ENCODE measurements at regions not wholly inside any gene's neighbourhood (a gene's known extent, or its start where the extent isn't known, plus 50 kb on each side); places are given as distances from the start of the nearest gene placed in this dataset.
"Not testable (repeated sequence)": the region's sequence is repeated elsewhere in the genome, so short reads cannot be mapped to it uniquely, and the experiment has no call there.

DNA sequence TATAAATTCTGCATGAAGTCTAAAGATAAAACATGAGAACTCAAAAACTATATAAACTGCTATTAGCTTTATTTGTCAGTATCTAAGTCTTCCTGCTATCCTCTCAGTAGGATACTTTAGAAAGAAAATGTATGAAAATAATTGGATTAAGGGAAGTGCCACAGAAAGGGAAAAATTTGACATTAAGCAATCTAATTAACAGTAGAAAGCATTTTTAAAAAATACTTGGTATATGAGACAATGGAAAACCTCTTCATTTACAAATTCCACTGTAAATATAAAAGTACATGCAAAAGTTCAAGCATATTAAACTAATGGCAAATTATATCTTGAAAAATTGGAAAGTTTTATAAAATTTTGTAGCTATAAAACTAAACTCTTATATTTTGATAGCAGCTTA, 518.6 kb upstream of the NUDT12 start:
- DNase-seq = no peak

DNA sequence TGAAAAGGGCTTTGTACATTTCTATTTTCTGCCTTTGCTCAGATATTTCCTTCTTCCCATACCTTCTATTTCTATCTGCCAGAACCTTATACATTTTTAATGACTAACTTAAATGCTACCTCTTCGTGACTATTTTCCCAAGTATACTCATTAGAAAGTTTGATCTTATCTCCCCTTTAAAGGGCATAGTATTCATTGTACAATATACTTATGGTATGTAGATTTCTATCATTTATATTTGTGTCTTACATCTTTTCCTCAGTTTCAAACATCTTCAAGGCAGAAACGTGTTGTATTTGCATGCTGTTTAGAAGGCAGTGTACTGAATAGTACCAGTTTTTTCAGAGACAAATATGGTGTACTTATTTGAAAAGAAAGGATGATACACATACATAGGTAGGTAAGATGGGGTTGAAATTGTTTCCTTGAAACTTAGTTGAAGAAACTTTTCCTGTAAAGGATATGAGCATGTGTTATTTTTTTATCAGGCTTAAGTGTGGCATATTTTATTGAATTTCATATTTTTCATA, 518.1 kb upstream of the NUDT12 start:
- no peak for DNase-seq

DNA sequence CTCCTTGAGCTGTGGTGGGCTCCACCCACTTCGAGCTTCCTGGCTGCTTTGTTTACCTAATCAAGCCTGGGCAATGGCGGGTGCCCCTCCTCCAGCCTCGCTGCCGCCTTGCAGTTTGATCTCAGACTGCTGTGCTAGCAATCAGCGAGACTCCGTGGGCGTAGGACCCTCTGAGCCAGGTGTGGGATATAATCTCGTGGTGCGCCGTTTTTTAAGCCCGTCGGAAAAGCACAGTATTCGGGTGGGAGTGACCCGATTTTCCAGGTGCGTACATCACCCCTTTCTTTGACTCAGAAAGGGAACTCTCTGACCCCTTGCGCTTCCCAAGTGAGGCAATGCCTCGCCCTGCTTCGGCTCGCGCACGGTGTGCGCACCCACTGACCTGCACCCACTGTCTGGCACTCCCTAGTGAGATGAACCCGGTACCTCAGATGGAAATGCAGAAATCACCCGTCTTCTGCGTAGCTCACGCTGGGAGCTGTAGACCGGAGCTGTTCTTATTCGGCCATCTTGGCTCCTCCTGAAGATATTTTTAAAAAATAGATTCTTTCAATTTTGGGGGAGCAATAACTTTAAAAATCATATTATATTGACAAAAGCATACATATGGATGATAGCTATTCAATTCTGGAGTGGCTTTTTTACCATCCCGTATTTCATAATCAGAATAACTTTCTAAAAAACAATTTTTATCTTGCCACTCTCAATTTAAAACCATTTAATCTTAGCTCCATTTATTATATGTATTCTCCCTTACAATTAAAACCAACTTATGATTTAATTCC, 517.5 kb upstream of the NUDT12 start:
- DNase-seq = not testable (repeated sequence)

DNA sequence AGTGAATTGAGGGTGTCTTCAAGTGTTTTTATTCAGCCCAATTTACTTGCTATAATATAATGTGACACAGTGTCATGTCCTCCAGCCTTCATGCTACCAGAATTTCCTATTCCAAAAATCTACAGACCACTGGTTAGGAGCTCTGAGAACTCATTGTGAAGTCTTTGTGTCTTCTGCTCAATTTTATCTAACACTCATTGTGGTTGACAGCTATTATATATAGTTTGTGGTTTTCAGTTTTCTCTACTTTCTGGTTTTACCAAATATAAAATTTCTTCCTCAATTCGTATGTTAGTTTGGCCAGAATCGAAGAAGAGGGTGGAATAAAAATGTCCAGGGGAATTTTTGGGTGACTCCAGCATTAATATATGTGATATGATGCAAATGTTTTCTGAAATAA, 509.3 kb upstream of the NUDT12 start:
- no peak for DNase-seq

DNA sequence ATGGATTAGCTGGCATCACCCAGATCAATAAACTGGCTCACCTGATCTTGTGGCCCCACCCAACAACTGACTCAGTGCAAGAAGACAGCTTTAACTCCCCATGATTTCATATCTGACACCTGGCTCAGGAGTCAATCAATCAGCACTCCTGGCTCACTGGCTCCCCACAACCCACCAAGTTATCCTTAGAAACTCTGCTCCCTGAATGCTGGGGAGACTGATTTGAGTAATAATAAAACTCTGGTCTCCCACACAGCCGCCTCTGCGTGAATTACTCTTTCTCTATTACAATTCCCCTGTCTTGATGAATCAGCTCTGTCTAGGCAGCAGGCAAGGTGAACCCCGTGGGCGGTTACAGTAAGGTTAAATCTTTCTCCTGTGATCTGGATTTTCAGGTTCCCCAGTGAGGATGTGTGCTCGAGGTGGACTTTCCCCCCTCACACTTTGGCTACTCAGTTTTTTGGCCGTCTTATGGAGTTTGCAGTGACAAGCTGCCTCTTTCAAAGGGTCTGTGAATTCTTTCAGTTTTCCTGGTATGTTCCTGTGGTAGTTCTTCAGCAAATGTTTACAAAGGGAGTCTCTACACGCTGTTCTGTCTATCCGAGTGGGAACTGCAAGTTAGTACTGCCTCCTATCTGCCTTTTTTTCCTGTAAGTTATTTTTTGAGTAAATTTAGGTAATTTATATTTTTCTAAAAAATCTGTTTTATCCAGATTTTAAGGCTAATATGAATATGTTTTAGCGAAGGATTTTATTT, 500.2 kb upstream of the NUDT12 start:
- DNase-seq = no peak

DNA sequence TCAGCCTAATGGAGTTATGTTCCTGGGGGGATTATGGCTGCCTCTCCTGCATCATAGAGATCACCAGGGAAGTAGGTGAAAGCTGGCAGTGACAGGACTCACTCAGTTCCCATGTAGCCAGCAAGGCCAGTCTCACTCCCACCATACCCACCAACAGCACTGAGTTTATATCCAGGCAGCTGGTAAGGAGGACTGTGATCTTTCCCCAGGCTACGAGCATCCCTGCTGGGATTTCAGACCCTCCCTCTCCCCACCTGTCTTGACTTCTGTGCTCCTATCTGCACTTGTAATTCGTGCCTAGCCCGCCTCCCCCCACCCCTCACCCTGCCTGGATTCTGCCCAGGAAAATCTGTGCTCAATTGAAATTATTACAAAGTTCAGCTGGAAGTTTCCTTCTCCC, 499.1 kb upstream of the NUDT12 start:
- no peak for DNase-seq

DNA sequence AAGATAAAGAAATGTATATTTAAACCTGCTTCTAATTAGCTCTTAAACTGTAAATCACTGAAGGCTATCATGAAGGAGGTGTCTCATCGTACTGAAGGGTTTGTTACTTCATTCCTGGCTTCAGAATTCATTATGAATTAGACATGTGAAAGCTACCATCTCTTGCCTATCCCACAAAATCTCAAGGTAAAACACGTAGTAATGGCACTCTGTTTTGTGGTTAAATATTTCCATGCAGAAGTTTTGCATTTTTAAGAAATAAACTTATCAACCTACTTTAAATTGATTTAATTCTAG, 490.7 kb upstream of the NUDT12 start:
- no peak for DNase-seq

DNA sequence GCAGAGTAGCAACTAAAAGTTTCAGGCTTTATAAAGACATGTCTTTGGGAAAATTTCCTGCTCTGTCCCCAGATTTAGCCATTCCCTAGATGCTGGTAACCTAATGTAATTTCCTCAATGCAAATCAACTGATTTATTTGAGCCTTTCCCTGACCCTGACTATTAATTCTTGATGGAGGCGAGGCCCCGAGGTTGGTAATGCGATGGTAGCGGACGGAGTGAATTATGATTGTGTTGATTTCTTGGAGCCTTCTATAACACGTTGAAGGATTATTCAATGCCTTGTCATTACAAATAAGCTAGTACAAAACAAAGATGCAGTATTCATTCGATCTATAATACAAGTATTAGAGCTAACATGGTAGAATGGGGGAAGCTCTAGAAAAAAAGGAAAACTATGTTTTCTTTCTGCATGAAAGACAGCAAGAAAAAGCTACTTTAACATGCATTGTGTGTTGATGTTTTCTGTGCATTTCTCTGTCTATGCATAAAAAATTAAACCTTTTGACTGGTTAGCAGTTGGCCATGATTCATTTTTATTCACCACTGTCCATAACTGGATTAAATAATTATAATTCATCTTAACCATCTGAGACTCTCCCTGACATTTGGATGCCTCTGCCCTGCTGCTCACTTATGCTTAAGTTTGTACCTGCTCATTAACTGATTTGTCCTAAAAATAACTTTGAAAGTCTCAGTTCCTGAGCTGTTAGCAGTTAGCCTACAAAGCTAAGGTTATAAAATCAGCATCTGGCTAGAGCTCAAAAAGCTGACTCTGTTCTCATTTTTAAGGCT, 490.2 kb upstream of the NUDT12 start:
- DNase-seq = no peak

DNA sequence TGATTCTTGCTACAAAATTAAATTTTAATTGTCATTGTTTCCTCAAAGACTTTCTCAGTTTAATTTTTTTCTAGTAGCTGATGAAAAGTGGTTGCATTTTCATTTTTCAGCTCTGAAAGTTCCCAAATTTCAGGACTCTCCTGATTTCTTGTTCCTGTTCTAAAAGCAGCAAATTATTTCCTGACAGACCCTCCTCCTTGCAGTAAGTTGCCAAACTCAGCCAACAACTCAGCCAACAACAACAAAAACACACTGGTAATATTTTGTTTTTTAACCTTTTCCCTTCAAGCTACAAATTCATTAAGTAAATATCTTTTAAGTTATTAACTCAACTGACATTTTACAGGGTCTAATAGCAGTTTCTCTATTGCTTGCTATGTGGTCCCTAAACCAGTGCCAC, 487.8 kb upstream of the NUDT12 start:
- no peak for DNase-seq

DNA sequence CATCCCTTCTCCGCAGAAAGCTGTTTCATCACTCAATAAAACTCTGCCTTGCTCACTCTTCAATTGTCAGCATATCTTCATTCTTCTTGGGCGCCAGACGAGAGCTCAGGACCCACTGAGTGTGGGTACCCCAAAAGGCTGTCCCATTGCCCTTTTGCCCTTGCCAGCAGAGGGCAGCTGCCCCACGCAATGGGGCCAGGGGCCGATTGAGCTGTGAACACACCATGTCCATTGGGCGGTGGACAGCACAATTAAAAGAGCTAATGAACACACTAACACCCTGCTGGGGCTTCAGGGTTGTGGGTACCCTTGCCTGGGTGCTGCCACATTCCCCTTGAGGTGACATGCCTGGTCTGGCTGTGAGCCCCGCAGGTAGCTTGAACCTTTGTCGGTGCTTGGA, 487.2 kb upstream of the NUDT12 start:
- DNase-seq = no peak

DNA sequence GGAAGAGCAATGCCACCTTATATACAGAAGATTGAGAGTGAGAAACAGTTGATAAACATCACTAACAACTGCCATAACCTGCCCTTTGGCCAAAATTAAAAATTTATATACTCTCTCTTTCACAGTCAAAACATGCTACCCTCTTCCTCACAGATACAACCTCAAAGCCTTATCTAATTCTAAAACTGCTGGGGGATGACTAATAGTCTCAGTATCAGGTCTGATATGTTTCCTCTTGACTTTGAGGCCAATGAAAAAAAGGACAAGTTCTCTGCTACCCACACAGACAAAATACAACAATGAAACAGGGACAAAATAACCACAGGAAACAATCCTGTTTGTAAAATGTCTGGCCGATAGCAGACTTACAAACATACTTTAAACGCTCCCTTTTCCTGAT, 485.6 kb upstream of the NUDT12 start:
- DNase-seq = no peak

DNA sequence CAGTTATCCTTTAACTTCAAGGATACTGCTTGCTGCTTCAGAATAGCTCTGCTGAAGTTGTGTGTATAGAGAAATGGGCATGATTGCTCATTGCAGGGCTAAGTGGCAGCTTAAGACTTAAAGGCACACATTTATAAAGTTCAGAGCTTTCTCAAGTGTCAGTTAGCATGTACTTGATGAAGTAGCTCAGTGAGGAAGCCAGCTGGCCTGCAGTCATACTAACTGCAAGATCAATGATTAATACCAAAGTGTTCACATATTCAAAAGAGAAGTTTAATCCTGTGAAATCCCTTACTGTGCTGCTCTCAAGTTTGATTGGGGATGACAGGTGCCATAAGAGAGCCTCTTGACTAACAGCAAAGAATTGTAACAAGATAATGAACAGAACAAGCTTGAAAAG, 483.4 kb upstream of the NUDT12 start:
- no peak for DNase-seq

DNA sequence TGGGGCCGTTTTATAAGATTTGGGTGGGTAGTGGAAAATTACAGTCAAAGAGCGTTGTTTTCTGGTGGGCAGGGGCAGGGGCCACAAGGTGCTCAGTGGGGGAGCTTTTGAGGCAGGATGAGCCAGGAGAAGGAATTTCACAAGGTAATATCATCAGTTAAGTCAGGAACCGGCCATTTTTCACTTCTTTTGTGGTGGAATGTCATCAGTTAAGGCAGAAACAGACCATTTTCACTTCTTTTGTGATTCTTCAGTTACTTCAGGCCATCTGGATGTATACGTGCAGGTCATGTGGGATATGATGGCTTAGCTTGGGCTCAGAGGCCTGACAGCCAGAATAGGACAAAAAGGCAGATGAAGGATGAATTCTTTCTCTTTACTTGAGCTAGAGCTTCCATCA, 477.3 kb upstream of the NUDT12 start:
- not testable (repeated sequence) for DNase-seq

DNA sequence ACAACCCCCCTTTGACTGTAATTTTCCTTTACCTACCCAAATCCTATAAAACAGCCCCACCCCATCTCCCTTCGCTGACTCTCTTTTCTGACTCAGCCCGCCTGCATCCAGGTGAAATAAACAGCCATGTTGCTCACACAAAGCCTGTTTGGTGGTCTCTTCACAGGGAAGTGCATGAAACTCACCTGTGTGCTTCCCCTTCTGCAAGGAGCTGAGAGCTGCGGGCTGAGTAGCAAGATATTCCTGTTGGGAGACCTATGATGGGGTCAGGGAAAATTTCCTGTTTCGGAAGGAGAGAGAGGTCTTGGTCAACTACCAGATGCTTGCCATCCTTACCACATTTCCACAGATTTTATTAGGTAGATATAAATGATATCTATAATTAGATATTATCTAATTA, 474.5 kb upstream of the NUDT12 start:
- not testable (repeated sequence) for DNase-seq

DNA sequence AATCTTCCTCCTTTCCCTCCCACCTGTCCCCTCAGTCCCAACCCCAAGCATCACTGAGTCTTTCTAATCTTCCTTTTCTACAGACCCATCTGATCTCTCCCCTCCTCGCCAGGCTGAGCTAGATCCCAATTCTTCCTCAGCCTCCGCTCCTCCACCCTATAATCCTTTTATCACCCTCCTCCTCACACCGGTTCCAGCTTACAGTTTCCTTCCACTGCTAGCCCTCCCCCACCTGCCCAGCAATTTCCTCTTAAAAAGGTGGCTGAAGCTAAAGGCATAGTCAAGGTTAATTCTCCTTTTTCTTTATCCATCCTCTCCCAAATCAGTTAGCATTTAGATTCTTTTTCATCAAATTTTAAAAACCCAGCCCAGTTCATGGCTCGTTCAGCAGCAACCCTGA, 470.6 kb upstream of the NUDT12 start:
- not testable (repeated sequence) for DNase-seq

DNA sequence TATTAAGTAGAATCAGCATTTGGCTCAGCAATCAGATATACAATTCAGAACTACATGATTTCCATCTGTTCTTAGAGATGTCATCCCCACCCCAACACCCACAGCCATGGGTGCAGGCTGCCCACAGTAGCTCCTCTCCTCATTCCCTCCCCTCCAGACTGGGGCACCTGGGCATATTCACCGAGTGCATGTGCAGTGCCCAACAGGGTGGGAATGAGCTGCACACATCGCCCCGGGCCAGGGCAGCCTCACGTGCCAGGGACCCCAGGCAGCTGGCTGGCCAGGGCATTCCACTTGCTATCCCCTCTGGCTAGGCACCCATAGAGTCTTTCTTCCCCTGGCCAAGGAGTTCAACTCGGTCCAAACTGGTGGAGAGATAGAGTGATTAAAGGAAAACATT, 461.9 kb upstream of the NUDT12 start:
- no peak for DNase-seq

DNA sequence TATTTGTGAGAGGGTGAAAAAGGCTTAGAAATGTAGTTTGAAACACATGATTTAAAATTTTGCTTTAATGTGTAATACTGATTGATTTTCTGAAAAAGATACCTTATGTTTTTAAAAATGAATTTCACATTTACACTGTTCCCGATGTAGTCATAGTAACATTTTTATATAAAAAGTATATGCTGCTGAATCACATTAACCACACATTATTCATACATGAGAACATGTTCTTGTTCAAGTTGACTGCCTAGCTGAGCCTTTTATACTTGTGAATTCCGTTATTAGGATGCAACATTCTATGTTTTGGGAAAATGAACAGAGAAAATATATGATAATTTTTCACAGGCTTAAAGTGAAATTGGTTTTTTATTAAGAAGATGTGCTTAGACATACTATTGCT, 461.1 kb upstream of the NUDT12 start:
- DNase-seq = no peak

DNA sequence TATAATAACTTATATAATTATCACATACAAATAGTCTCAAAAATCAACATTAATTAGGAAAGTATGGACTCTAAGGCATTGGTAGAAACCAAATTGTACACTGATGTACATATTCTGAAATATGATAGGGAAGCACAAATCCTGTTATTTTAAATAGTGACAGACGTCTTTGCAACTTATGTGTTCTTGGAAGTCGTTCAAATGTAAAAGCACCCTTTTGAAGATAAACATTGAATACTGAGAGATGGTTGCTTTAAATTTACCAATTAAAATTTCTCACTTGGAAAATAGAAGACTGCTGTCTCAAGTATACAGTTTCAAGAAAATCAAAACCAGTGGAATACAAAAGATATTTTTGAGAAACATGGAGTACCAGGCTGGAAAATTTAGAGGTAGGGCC, 457.4 kb upstream of the NUDT12 start:
- no peak for DNase-seq

DNA sequence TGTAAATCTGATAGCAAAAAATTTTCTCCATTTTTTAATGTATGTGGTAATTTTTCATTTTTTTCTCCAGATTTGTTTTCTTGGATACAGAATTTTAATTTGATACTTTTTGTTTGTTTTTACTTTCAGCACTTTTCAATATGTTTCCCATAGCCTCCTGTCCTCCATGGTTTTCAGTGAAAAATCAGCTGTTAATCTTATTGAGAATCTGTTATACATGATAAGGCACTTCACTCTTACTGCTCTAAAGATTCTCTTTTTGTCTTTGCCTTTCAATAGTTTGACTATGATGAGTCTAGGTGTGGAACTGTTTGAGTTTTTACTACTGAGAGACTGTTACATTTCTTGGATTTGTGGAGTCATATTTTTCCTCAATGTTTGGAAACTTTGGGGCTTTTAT, 455.7 kb upstream of the NUDT12 start:
- DNase-seq = no peak

DNA sequence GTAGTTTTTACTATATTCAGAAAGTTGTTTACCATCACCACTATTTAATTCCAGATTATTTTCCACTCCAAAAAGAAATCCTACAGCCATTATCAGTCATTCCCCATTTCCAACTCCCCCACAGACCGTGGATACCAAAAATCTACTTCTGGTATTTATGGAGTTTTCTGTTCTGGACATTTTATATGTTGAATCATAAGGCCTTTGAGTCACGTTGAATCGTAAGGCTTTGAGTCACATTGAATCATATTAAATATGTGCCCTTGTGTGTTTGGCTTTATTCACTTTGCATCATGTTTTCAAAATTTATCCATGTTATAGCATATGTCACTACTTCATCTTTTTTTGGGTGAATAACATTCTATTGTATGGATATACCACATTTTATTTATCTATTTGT, 454.1 kb upstream of the NUDT12 start:
- no peak for DNase-seq

DNA sequence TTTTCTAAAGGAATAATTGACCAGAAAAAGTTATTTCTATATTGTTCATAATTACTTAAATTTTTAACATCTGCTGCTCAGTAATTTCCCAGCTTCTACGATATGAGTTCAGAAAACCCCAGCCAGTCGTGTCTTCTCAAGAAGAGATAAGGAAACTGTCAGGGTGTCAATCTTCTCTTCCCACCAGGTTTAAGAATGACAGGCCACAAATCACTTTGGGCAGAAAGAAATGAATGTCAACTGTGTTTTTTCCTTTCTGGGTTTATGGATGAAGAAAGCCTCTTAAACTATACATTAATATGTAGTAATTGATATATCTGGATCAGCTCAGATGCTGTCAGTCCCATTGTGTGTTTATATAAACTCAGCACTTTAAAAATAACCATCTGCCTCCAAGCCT, 453.2 kb upstream of the NUDT12 start:
- DNase-seq = no peak

DNA sequence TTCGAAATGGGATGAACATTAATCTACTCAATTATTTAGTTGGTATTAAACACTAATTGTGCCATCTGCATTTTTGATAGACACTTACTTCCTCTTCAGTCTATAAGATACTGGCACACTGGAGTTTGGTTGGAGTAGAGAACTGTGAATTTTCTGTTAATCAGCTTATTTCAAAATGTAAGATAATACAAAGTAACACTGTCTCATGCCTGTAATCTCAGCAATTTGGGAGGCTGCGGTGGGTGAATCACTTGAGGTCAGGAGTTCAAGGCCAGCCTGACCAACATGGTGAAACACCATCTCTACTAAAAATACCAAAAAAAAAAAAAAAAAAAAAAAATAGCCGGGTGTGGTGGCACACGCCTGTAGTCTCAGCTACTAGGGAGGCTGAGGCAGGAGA, 440.2 kb upstream of the NUDT12 start:
- not testable (repeated sequence) for DNase-seq

DNA sequence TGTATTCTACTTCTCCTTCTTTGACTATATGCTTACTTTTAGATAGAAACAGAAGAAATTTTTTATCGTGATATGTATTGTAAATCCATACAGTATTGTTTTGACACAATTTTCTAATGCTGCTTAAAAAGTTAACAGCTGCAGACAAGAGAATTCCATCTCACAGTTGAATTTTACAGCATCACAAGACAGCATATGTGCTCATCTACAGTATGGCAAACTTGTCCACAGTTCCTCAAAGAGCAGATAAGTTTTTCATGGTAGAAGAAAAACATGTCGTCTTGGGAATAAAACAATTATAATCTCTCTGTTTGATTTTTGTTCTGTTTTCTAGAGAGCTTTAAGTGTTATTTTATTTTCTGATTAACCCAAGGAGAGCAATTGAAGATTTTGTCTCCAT, 438.5 kb upstream of the NUDT12 start:
- DNase-seq = no peak

DNA sequence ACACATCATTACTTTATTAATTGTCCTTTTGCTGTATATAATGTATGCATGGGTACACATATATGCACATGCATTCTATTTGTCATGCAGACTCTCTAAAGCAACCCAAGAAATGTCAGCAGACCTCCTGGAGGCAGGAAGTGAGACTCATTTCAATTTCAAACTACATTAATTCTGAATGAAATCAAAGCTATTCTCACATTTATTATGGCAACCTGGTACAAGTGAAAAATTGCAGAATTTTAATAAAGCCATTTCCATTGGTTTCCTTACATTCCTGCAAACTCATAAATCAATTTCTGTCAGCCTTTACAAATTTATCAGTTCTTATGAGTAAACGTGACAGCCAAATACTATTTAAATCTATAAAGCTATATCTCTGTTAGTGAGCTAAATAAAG, 430.4 kb upstream of the NUDT12 start:
- no peak for DNase-seq

Data from stimulated activated CD4-positive, alpha-beta T cell treated with anti-CD3 and anti-CD28 coated beads, Interleukin-1b, Interleukin-23, amount 100 ng/mL, for 48 hours (primary cell).